ENCODE measurements at regions not wholly inside any gene's neighbourhood (a gene's known extent, or its start where the extent isn't known, plus 50 kb on each side); places are given as distances from the start of the nearest gene placed in this dataset.

GRCh38 chrX:455673-456072, 69.0 kb upstream of the PPP2R3B start:
- Histone ChIP-seq H3K4me1 (replicated peaks in 1 of 4; ENCODE audit: control insufficient read depth in 3 of 4, insufficient read depth in 4 of 4, low read length in 3 of 4) (no peaks in the 10 kb centered on the region), H2BK120ac (replicated peaks; ENCODE audit: low read depth, low read length) (no peak overlapping the region), H3K14ac (ENCODE audit: insufficient read length) (no peak overlapping the region), H2AK5ac (ENCODE audit: low read depth, low read length) (no peak overlapping the region), H3K56ac (replicated peaks; ENCODE audit: insufficient read length, low read depth, low read length) (peak overlapping the region; percentile 64), H4K8ac (ENCODE audit: extremely low read depth, insufficient read depth, low read length) (no peak overlapping the region), H3K9ac (replicated peaks in 1 of 4; ENCODE audit: extremely low read depth in 1 of 4, low read depth in 3 of 4, low read length in 3 of 4) (no peak overlapping the region), H2BK20ac (ENCODE audit: low read length) (no peak overlapping the region), H4K20me1 (replicated peaks in 1 of 2; ENCODE audit: control insufficient read depth in 1 of 2, insufficient read depth in 2 of 2, low read length in 2 of 2) (no peaks in the 10 kb centered on the region), H3K79me2 (ENCODE audit: control insufficient read depth in 1 of 2, insufficient read depth in 2 of 2, low read length in 2 of 2) (no peaks in the 10 kb centered on the region), H2AFZ (ENCODE audit: low read length) (no peak overlapping the region), H2BK12ac (ENCODE audit: low read depth, low read length) (no peak overlapping the region), H3K23ac (ENCODE audit: insufficient read length) (no peak overlapping the region), H3K27me3 (replicated peaks in 1 of 4; ENCODE audit: control insufficient read depth in 3 of 4, extremely low read depth in 1 of 4, insufficient read depth in 3 of 4, low read length in 3 of 4) (no peaks in the 10 kb centered on the region), H3K9me3 (ENCODE audit: insufficient read depth in 2 of 2, low read depth in 1 of 2, low read length in 1 of 2) (0 out of 4 replicates have a peak, but pooled peaks cover 0 to 2% of the 10 kb centered on the region in 2 experiments), H4K91ac (replicated peaks; ENCODE audit: insufficient read length, low read length) (no peak overlapping the region), H3K4me3 (ENCODE audit: extremely low read depth in 1 of 4, insufficient read depth in 2 of 4, low read depth in 3 of 4, low read length in 4 of 4) (no peak overlapping the region), H3K36me3 (ENCODE audit: control insufficient read depth in 2 of 4, insufficient read depth in 4 of 4, low read length in 3 of 4) (no peaks in the 10 kb centered on the region), H3K27ac (ENCODE audit: low read depth, low read length) (no peak overlapping the region), H3K4me2 (ENCODE audit: insufficient read depth in 1 of 2, low read depth in 2 of 2, low read length in 2 of 2) (no peak overlapping the region), H2BK15ac (ENCODE audit: low read length) (no peak overlapping the region), H3K23me2 (ENCODE audit: low read depth, low read length) (peaks cover 1% of the 10 kb centered on the region; the same call in 1 of the 2 replicates), H2BK5ac (ENCODE audit: low read depth, low read length) (no peak overlapping the region), H3K18ac (ENCODE audit: extremely low read depth, low read length) (no peak overlapping the region), H3K79me1 (ENCODE audit: low read depth, low read length) (no peaks in the 10 kb centered on the region), H4K5ac (ENCODE audit: insufficient read length, low read depth, low read length) (no peak overlapping the region), H3K4ac (replicated peaks; ENCODE audit: insufficient read length, low read depth, low read length) (no peak overlapping the region)
- 71% methylated on average over 9 of the region's 9 CpGs; no CpG with 5 or more reads in 1 of the 2 experiments for WGBS, 2 experiments (ENCODE audit: extremely low coverage in 1 of 2, insufficient coverage in 1 of 2, insufficient read length in 1 of 2, insufficient replicate concordance in 2 of 2, low coverage in 1 of 2, low lambda C conversion rate in 2 of 2, missing lambda C conversion rate in 1 of 2)
- no peak for FAIRE-seq
- ChIA-PET CTCF (ENCODE audit: partially characterized antibody) (no interaction called here), POLR2A (ENCODE audit: partially characterized antibody) (no interaction called here)
- no peak for DNase-seq (ENCODE audit: low read depth in 1 of 2, low spot score in 2 of 2)
- TF ChIP-seq CTCF (IDR thresholded peaks at IDR 0.05; ENCODE audit: control extremely low read depth in 1 of 3, insufficient read depth in 1 of 3, low read depth in 1 of 3, low read length in 3 of 3) (no peak), MAX (IDR thresholded peaks at IDR 0.05) (no peak), KDM5A (IDR thresholded peaks at IDR 0.05; ENCODE audit: low read length) (no peak), ZNF274 (IDR thresholded peaks at IDR 0.05; ENCODE audit: borderline replicate concordance, extremely low read depth, low read length) (no peak), EGR1 (IDR thresholded peaks at IDR 0.05; ENCODE audit: borderline replicate concordance, low read depth, low read length) (no peak), BACH1 (IDR thresholded peaks at IDR 0.05; ENCODE audit: low read length) (no peak), POLR2A (IDR thresholded peaks at IDR 0.05; ENCODE audit: control extremely low read depth in 1 of 2, low read depth in 2 of 2, low read length in 2 of 2) (no peak), NRF1 (IDR thresholded peaks at IDR 0.05; ENCODE audit: low read depth, low read length) (no peak), CTBP2 (IDR thresholded peaks at IDR 0.05; ENCODE audit: borderline replicate concordance, insufficient read depth, insufficient read length, low read length) (no peak), TBP (IDR thresholded peaks at IDR 0.05; ENCODE audit: low read depth, low read length) (no peak), RBBP5 (IDR thresholded peaks at IDR 0.05; ENCODE audit: borderline replicate concordance, low read depth, low read length) (no peak), GABPA (IDR thresholded peaks at IDR 0.05; ENCODE audit: borderline replicate concordance, insufficient read depth, low read length) (no peak), NANOG (IDR thresholded peaks at IDR 0.05; ENCODE audit: insufficient read depth, low read depth, low read length, poor library complexity, severe bottlenecking) (no peak)
